Natural killer cell (primary cell): ENCODE measurements at regions not wholly inside any gene's neighbourhood (a gene's known extent, or its start where the extent isn't known, plus 50 kb on each side); places are given as distances from the start of the nearest gene placed in this dataset.
"Not testable (repeated sequence)": the region's sequence is repeated elsewhere in the genome, so short reads cannot be mapped to it uniquely, and the experiment has no call there.

Experiments used
- ATAC-seq, 3 donors: fragments of 150-1000 bp in 2 of 3; fragments of 200-7000 bp in 1 of 3; cut with Tn5 transposase; 1 replicate in 1 of 3; 2 replicates in 2 of 3; pipeline ENCODE4 v1.10.0; 2021; ENCODE audit warnings: mild to moderate bottlenecking in 2 of 3, moderate library complexity in 2 of 3
- DNase-seq, 2 donors: peaks; one replicate each; pipeline versions ENCODE4 v3.0.0 to v3.0.0-alpha.2; 2013 to 2021; ENCODE audit warnings: mixed read lengths in 1 of 2
- H3K27ac ChIP-seq: one replicate; pipeline ENCODE4 v1.5.1; 2013; ENCODE audit warnings: mild to moderate bottlenecking, low read length
- H3K27me3 ChIP-seq: one replicate; pipeline ENCODE4 v1.6.1; 2013; ENCODE audit warnings: low read length; ENCODE audit not compliant: control insufficient read depth, insufficient read depth
- H3K36me3 ChIP-seq: one replicate; pipeline ENCODE4 v1.6.1; 2013; ENCODE audit warnings: low read length; ENCODE audit not compliant: control insufficient read depth, insufficient read depth
- H3K4me1 ChIP-seq: one replicate; pipeline ENCODE4 v1.6.1; 2013; ENCODE audit warnings: low read length; ENCODE audit not compliant: control insufficient read depth, insufficient read depth
- H3K4me3 ChIP-seq: one replicate; pipeline ENCODE4 v1.5.1; 2013; ENCODE audit warnings: low read length
- H3K9me3 ChIP-seq: one replicate; pipeline ENCODE4 v1.6.1; 2013; ENCODE audit warnings: low read length; ENCODE audit not compliant: control insufficient read depth, insufficient read depth
- H3K27ac Mint-ChIP-seq, 2 donors: one replicate each; pipeline ENCODE4 v1.8.0; 2022; ENCODE audit warnings: mild to moderate bottlenecking in 2 of 2, mixed read lengths in 2 of 2, moderate library complexity in 1 of 2
- H3K27me3 Mint-ChIP-seq, 2 donors: one replicate each; pipeline ENCODE4 v1.8.0; 2022; ENCODE audit warnings: low read depth in 2 of 2, mixed read lengths in 2 of 2
- H3K36me3 Mint-ChIP-seq: one replicate; pipeline ENCODE4 v1.8.0; 2022; ENCODE audit warnings: mixed read lengths
- H3K4me1 Mint-ChIP-seq, 2 donors: one replicate each; pipeline ENCODE4 v1.8.0; 2022; ENCODE audit warnings: mixed read lengths in 2 of 2
- H3K4me3 Mint-ChIP-seq: one replicate; pipeline ENCODE4 v1.8.0; 2022; ENCODE audit warnings: mild to moderate bottlenecking, moderate library complexity, mixed read lengths
- H3K9me3 Mint-ChIP-seq, 2 donors: one replicate each; pipeline ENCODE4 v1.8.0; 2022; ENCODE audit warnings: mixed read lengths in 2 of 2
- WGBS: methylation state at CpG from one replicate; pipeline ENCODE4 v1.1.7; 2013; ENCODE audit warnings: missing lambda C conversion rate; ENCODE audit not compliant: insufficient coverage; 5-methylcytosine and 5-hydroxymethylcytosine counted together
- intact Hi-C: fragments of 100-400 bp; cut with micrococcal nuclease; formaldehyde crosslinking; loops from one replicate; pipeline ENCODE4 v1.14.2; 2022
- TF ChIP-seq, protein P1 (sequence below): fragments of 200-600 bp; IDR thresholded peaks from one replicate; pipeline ENCODE4 v1.8.0; 2022; ENCODE audit warnings: antibody characterized with exemption

DNA sequence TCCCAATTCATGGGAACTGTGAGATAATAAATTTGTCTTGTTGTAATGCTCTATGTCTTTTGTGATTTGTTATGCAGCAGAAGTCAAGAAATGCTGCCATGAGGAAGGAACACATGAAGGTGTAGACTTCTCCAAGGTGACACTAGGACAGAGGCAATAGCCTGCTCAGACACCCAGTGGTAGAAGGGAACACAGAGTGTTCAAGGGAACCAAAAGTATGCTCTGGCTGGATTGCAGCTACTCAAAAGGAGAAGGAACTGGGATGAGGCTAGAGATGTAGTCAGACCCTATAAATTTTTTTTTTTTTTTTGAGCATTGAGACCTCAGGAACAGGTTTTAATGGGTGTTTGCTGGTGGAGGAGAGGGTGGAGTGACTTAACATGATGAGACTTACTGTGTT lies 232.5 kb downstream of the PARP8 start:
- no peaks in the 10 kb centered on the region for H3K36me3 ChIP-seq
- intact Hi-C loops: no loop called here
- Mint-ChIP-seq H3K27me3 (peaks cover 10 to 24% of the 10 kb centered on the region in 2 donors), H3K4me3 (no peak overlapping the region), H3K4me1 (no peaks in the 10 kb centered on the region), H3K36me3 (no peaks in the 10 kb centered on the region), H3K9me3 (peaks cover 0 to 2% of the 10 kb centered on the region in 2 donors), H3K27ac (no peak overlapping the region)
- H3K27me3 ChIP-seq: peaks cover 2% of the 10 kb centered on the region
- TF ChIP-seq, protein P1, sequence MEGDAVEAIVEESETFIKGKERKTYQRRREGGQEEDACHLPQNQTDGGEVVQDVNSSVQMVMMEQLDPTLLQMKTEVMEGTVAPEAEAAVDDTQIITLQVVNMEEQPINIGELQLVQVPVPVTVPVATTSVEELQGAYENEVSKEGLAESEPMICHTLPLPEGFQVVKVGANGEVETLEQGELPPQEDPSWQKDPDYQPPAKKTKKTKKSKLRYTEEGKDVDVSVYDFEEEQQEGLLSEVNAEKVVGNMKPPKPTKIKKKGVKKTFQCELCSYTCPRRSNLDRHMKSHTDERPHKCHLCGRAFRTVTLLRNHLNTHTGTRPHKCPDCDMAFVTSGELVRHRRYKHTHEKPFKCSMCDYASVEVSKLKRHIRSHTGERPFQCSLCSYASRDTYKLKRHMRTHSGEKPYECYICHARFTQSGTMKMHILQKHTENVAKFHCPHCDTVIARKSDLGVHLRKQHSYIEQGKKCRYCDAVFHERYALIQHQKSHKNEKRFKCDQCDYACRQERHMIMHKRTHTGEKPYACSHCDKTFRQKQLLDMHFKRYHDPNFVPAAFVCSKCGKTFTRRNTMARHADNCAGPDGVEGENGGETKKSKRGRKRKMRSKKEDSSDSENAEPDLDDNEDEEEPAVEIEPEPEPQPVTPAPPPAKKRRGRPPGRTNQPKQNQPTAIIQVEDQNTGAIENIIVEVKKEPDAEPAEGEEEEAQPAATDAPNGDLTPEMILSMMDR: no peak
- H3K27ac ChIP-seq: no peak overlapping the region
- H3K9me3 ChIP-seq: no peaks in the 10 kb centered on the region
- DNase-seq (no peak), ATAC-seq (no peak)
- no peak overlapping the region for H3K4me3 ChIP-seq
- H3K4me1 ChIP-seq: no peaks in the 10 kb centered on the region

DNA sequence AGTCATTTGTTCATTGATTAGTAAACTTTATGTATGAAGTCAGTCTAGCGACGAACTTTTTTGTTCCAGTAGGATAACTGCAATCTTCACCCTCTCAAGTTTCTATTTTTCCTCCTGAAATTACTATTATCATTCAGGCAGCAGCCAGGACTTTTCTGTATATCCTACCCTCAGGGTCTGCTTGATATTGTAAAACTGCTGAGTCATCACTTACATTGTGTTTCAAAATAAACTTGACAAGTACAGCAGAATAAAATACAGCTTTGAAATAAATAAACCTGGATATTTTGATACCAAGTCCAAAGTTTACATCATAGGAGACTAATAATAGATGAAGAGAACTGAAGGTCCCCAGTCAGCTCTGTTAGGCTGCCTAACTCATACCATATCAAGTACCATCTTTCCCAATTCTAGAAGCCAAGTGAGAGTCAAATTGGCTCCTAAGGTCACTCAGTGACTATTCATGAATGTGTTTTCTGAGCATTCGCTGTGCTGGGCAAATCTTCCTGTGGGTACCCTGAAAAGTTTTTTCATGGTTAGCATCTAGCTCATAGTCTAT lies 234.6 kb downstream of the PARP8 start:
- no peak overlapping the region for H3K4me3 ChIP-seq
- H3K27ac Mint-ChIP-seq: no peak overlapping the region
- ATAC-seq (no peak), DNase-seq (no peak)
- H3K9me3 ChIP-seq: no peaks in the 10 kb centered on the region
- H3K9me3 Mint-ChIP-seq: peaks cover 0 to 5% of the 10 kb centered on the region in 2 donors
- H3K36me3 Mint-ChIP-seq: no peaks in the 10 kb centered on the region
- 85% methylated on average over 3 of the region's 3 CpGs for WGBS
- no peaks in the 10 kb centered on the region for H3K4me1 ChIP-seq
- H3K27ac ChIP-seq: no peak overlapping the region
- H3K4me1 Mint-ChIP-seq: no peaks in the 10 kb centered on the region
- H3K36me3 ChIP-seq: no peaks in the 10 kb centered on the region
- no peak overlapping the region for H3K4me3 Mint-ChIP-seq
- H3K27me3 Mint-ChIP-seq: peaks cover 10 to 24% of the 10 kb centered on the region in 2 donors
- TF ChIP-seq, protein P1: no peak
- peaks cover 2% of the 10 kb centered on the region for H3K27me3 ChIP-seq
- intact Hi-C loops: no loop called here

DNA sequence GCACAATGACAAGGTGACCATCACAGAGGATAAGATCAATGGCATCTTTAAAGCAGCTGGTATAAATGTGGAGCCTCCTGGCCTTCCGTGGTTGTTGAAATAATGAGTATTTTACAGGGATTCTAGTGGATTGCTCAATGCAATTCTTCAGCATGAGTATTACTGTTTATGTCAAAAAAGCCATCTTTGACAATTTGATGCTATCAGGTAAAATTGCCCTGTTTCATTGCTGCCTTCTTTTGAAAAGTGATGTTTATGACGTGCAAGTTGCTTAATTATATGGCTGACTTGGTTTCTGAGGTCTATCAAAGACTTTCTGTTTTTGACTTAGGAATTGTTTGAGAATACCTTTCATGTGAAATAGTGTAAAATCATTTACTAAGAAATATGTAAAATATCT lies 237.2 kb downstream of the PARP8 start:
- WGBS: 77% methylated on average over 2 of the region's 2 CpGs
- peaks cover 0 to 5% of the 10 kb centered on the region in 2 donors for H3K9me3 Mint-ChIP-seq
- Histone ChIP-seq H3K4me3 (no peak overlapping the region), H3K9me3 (no peaks in the 10 kb centered on the region), H3K36me3 (no peaks in the 10 kb centered on the region), H3K4me1 (no peaks in the 10 kb centered on the region), H3K27me3 (peaks cover 2% of the 10 kb centered on the region), H3K27ac (no peak overlapping the region)
- intact Hi-C loops: no loop called here
- H3K4me3 Mint-ChIP-seq: no peak overlapping the region
- no peaks in the 10 kb centered on the region for H3K36me3 Mint-ChIP-seq
- no peak overlapping the region for H3K27ac Mint-ChIP-seq
- no peak for ATAC-seq
- no peak for DNase-seq
- TF ChIP-seq, protein P1: no peak
- peaks cover 7 to 19% of the 10 kb centered on the region in 2 donors for H3K27me3 Mint-ChIP-seq
- no peaks in the 10 kb centered on the region for H3K4me1 Mint-ChIP-seq

DNA sequence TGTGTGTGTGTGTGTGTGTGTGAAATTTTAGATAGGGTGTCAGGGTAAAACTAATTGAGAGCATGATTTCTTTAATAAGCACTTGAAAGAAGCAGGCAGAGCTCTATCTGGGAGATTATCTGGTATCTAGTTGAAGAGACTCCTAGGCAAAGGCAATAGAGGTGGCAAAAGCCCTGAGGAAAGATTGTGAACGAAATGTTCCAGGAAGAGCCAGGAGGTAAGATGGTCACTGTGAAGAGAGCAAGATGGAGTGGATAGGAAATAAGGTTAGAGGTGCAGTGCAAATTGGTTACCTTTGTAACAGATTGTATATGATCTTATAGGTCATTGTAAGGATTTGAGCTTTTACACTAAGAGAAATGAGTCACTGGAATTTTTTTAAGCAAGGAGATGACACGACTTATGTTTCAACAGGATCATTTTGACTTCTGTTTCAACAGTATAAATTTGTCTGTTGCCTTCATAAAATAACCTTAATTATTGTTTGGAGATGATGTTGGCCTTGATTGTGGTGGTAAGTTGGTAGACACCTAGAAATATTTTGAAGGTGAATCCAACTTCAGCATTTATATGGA lies 239.6 kb downstream of the PARP8 start:
- Histone ChIP-seq H3K4me1 (no peaks in the 10 kb centered on the region), H3K27me3 (no peaks in the 10 kb centered on the region), H3K36me3 (no peaks in the 10 kb centered on the region), H3K9me3 (no peaks in the 10 kb centered on the region), H3K27ac (no peak overlapping the region), H3K4me3 (no peak overlapping the region)
- no peaks in the 10 kb centered on the region for H3K4me1 Mint-ChIP-seq
- no peak overlapping the region for H3K4me3 Mint-ChIP-seq
- intact Hi-C loops: no loop called here
- H3K27ac Mint-ChIP-seq: no peak overlapping the region
- peaks cover 0 to 3% of the 10 kb centered on the region in 2 donors for H3K9me3 Mint-ChIP-seq
- peaks cover 0 to 16% of the 10 kb centered on the region in 2 donors for H3K27me3 Mint-ChIP-seq
- 85% methylated on average over 1 of the region's 2 CpGs for WGBS
- ATAC-seq (no peak), DNase-seq (no peak)
- no peaks in the 10 kb centered on the region for H3K36me3 Mint-ChIP-seq
- TF ChIP-seq, protein P1: no peak

DNA sequence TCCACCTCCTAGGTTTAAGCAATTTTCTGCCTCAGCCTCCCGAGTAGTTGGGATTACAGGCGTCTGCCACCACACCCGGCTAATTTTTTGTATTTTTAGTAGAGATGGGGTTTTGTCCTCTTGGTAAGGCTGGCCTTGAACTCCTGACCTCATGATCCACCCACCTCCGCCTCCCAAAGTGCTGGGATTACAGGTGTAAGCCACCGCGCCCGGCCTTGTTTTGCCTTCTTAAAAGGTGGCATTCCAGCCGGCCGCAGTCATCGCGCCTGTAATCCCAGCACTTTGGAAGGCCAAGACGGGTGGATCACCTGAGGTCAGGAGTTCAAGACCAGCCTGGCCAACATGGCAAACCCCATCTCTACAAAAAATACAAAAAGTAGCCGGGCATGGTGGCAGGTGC lies 253.7 kb downstream of the PARP8 start:
- ATAC-seq, H3K9me3 ChIP-seq, H3K4me1 ChIP-seq, H3K27me3 Mint-ChIP-seq, DNase-seq, H3K27ac ChIP-seq, H3K4me3 ChIP-seq, H3K9me3 Mint-ChIP-seq, intact Hi-C loops, H3K4me1 Mint-ChIP-seq, H3K27me3 ChIP-seq, H3K27ac Mint-ChIP-seq, H3K4me3 Mint-ChIP-seq, H3K36me3 Mint-ChIP-seq, H3K36me3 ChIP-seq: not testable (repeated sequence)
- 91% methylated on average over 10 of the region's 13 CpGs for WGBS
